ENCODE measurements at regions not wholly inside any gene's neighbourhood (a gene's known extent, or its start where the extent isn't known, plus 50 kb on each side); places are given as distances from the start of the nearest gene placed in this dataset.

DNA sequence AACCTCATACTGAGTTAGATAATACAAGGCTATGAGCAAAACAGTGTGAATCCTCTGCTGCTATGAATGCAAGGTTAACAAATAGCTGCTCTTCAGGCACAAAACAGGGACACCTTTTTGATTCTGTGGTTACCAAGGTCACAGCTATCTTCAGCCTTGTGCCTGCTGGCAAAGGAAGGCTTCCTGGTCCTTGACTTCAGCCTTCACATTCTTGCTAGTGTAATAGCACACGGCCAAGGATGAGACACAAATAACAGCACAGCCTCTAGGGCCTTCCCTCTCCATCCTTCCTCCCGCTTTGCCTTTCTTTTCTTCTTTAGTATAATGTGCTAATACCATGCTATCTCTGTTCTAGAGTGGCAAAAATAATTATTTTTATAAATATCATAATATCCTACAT is 130.6 kb upstream of the CAV2 start:
- TF ChIP-seq POLR2A (IDR thresholded peaks at IDR 0.05; ENCODE audit: low read depth) (no peak), EP300 (IDR thresholded peaks at IDR 0.05) (no peak), POLR2AphosphoS5 (IDR thresholded peaks at IDR 0.05) (no peak)
- TF ChIP-seq, protein P1, sequence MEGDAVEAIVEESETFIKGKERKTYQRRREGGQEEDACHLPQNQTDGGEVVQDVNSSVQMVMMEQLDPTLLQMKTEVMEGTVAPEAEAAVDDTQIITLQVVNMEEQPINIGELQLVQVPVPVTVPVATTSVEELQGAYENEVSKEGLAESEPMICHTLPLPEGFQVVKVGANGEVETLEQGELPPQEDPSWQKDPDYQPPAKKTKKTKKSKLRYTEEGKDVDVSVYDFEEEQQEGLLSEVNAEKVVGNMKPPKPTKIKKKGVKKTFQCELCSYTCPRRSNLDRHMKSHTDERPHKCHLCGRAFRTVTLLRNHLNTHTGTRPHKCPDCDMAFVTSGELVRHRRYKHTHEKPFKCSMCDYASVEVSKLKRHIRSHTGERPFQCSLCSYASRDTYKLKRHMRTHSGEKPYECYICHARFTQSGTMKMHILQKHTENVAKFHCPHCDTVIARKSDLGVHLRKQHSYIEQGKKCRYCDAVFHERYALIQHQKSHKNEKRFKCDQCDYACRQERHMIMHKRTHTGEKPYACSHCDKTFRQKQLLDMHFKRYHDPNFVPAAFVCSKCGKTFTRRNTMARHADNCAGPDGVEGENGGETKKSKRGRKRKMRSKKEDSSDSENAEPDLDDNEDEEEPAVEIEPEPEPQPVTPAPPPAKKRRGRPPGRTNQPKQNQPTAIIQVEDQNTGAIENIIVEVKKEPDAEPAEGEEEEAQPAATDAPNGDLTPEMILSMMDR (IDR thresholded peaks at IDR 0.05) = no peak

Data from esophagus muscularis mucosa (tissue), 4 donors.